ENCODE measurements at regions not wholly inside any gene's neighbourhood (a gene's known extent, or its start where the extent isn't known, plus 50 kb on each side); places are given as distances from the start of the nearest gene placed in this dataset.

- Histone ChIP-seq H3K27ac (no peak overlapping the region), H3K4me3 (ENCODE audit: low read depth, low read length) (no peak overlapping the region), H2AFZ (no peak overlapping the region), H3K4me2 (ENCODE audit: low read length) (no peak overlapping the region), H3K79me2 (no peaks in the 10 kb centered on the region), H3K27me3 (ENCODE audit: control insufficient read depth, insufficient read depth, low read length) (no peaks in the 10 kb centered on the region), H3K36me3 (ENCODE audit: control insufficient read depth, insufficient read depth, low read length) (no peaks in the 10 kb centered on the region), H3K4me1 (no peaks in the 10 kb centered on the region), H3K9ac (no peak overlapping the region), H3K9me3 (ENCODE audit: control insufficient read depth, low read length) (no peaks in the 10 kb centered on the region)
- no peak for TF ChIP-seq CTCF (IDR thresholded peaks at IDR 0.05)
These were observed 128.9 kb upstream of the PDE10A start for GRCh38 chr6:165791876-165792437.

GRCh38 chr6:165791306-165791705, 128.3 kb upstream of the PDE10A start:
- H3K4me1 ChIP-seq: no peaks in the 10 kb centered on the region
- H3K36me3 ChIP-seq (ENCODE audit: control insufficient read depth, insufficient read depth, low read length): no peaks in the 10 kb centered on the region
- H3K27ac ChIP-seq: no peak overlapping the region
- H3K9ac ChIP-seq: no peak overlapping the region
- no peak for TF ChIP-seq CTCF (IDR thresholded peaks at IDR 0.05)
- H3K9me3 ChIP-seq (ENCODE audit: control insufficient read depth, low read length): no peaks in the 10 kb centered on the region
- H3K27me3 ChIP-seq (ENCODE audit: control insufficient read depth, insufficient read depth, low read length): no peaks in the 10 kb centered on the region
- H2AFZ ChIP-seq: no peak overlapping the region
- H3K4me3 ChIP-seq (ENCODE audit: low read depth, low read length): no peak overlapping the region
- H3K4me2 ChIP-seq (ENCODE audit: low read length): no peak overlapping the region
- no peaks in the 10 kb centered on the region for H3K79me2 ChIP-seq

GRCh38 chr6:165782812-165783211, 119.8 kb upstream of the PDE10A start:
- Histone ChIP-seq H2AFZ (no peak overlapping the region), H3K4me2 (ENCODE audit: low read length) (no peak overlapping the region), H3K4me1 (no peaks in the 10 kb centered on the region), H3K36me3 (ENCODE audit: control insufficient read depth, insufficient read depth, low read length) (no peaks in the 10 kb centered on the region), H3K27ac (no peak overlapping the region), H3K9me3 (ENCODE audit: control insufficient read depth, low read length) (no peaks in the 10 kb centered on the region), H3K9ac (no peak overlapping the region), H3K79me2 (no peaks in the 10 kb centered on the region), H3K27me3 (ENCODE audit: control insufficient read depth, insufficient read depth, low read length) (no peaks in the 10 kb centered on the region), H3K4me3 (ENCODE audit: low read depth, low read length) (no peak overlapping the region)
- TF ChIP-seq CTCF (IDR thresholded peaks at IDR 0.05): no peak

GRCh38 chr6:165782134-165782533, 119.1 kb upstream of the PDE10A start:
- Histone ChIP-seq H2AFZ (no peak overlapping the region), H3K27ac (no peak overlapping the region), H3K4me1 (no peaks in the 10 kb centered on the region), H3K9ac (no peak overlapping the region), H3K4me3 (ENCODE audit: low read depth, low read length) (no peak overlapping the region), H3K9me3 (ENCODE audit: control insufficient read depth, low read length) (no peaks in the 10 kb centered on the region), H3K27me3 (ENCODE audit: control insufficient read depth, insufficient read depth, low read length) (peaks cover 2% of the 10 kb centered on the region), H3K79me2 (no peaks in the 10 kb centered on the region), H3K4me2 (ENCODE audit: low read length) (no peak overlapping the region), H3K36me3 (ENCODE audit: control insufficient read depth, insufficient read depth, low read length) (no peaks in the 10 kb centered on the region)
- no peak for TF ChIP-seq CTCF (IDR thresholded peaks at IDR 0.05)

GRCh38 chr6:165777680-165778079, 114.6 kb upstream of the PDE10A start:
- no peaks in the 10 kb centered on the region for H3K79me2 ChIP-seq
- no peak for TF ChIP-seq CTCF (IDR thresholded peaks at IDR 0.05)
- no peak overlapping the region for H3K27ac ChIP-seq
- H3K4me1 ChIP-seq: no peaks in the 10 kb centered on the region
- H3K27me3 ChIP-seq (ENCODE audit: control insufficient read depth, insufficient read depth, low read length): peaks cover 4% of the 10 kb centered on the region
- H3K36me3 ChIP-seq (ENCODE audit: control insufficient read depth, insufficient read depth, low read length): no peaks in the 10 kb centered on the region
- no peak overlapping the region for H2AFZ ChIP-seq
- no peaks in the 10 kb centered on the region for H3K9me3 ChIP-seq (ENCODE audit: control insufficient read depth, low read length)
- no peak overlapping the region for H3K9ac ChIP-seq
- H3K4me3 ChIP-seq (ENCODE audit: low read depth, low read length): no peak overlapping the region
- H3K4me2 ChIP-seq (ENCODE audit: low read length): no peak overlapping the region
